Fibroblast of lung (primary cell): ENCODE measurements at regions not wholly inside any gene's neighbourhood (a gene's known extent, or its start where the extent isn't known, plus 50 kb on each side); places are given as distances from the start of the nearest gene placed in this dataset.

Experiments
- DNase-seq, 2 donors: peaks; one replicate each; pipeline versions ENCODE4 v3.0.0 to v3.0.0-alpha.2; 2010; ENCODE audit warnings: low read depth in 2 of 2
- H2AFZ ChIP-seq: 2 replicates; pipeline ENCODE4 v1.5.1; 2012; ENCODE audit warnings: low read length, control low read depth, inconsistent platforms
- H3K27ac ChIP-seq: 2 replicates; pipeline ENCODE4 v1.5.1; 2011; ENCODE audit warnings: low read length, control low read depth; ENCODE audit not compliant: insufficient read depth
- H3K27me3 ChIP-seq: 2 replicates; pipeline ENCODE4 v1.5.1; 2011; ENCODE audit warnings: mild to moderate bottlenecking, low read length; ENCODE audit not compliant: control insufficient read depth, insufficient read depth
- H3K36me3 ChIP-seq: 2 replicates; pipeline ENCODE4 v1.5.1; 2011; ENCODE audit warnings: low read length; ENCODE audit not compliant: control insufficient read depth, insufficient read depth
- H3K4me1 ChIP-seq: 2 replicates; pipeline ENCODE4 v1.5.1; 2011; ENCODE audit warnings: low read length; ENCODE audit not compliant: control insufficient read depth, insufficient read depth; ENCODE audit errors: extremely low read depth
- H3K4me2 ChIP-seq: 2 replicates; pipeline ENCODE4 v1.5.1; 2011; ENCODE audit warnings: low read length, control low read depth; ENCODE audit not compliant: insufficient read depth; ENCODE audit errors: extremely low read depth
- H3K4me3 ChIP-seq, 4 experiments: fragments of 200-600 bp in 1 of 4; sonication (generic) in 1 of 4; replicated peaks in 1 of 4; 2 replicates each; pipeline ENCODE4 v1.5.1; 2011 to 2016; ENCODE audit warnings: low read length in 4 of 4, low read depth in 3 of 4, mild to moderate bottlenecking in 3 of 4, control low read depth in 2 of 4, inconsistent platforms in 1 of 4, mixed read lengths in 1 of 4; ENCODE audit not compliant: insufficient read depth in 1 of 4; ENCODE audit errors: control extremely low read depth in 1 of 4
- H3K79me2 ChIP-seq: 2 replicates; pipeline ENCODE4 v1.5.1; 2012; ENCODE audit warnings: mild to moderate bottlenecking, low read length, inconsistent platforms; ENCODE audit not compliant: control insufficient read depth, insufficient read depth
- H3K9ac ChIP-seq: 2 replicates; pipeline ENCODE4 v1.5.1; 2011; ENCODE audit warnings: mild to moderate bottlenecking, low read length, control low read depth; ENCODE audit not compliant: insufficient read depth
- H3K9me3 ChIP-seq: 2 replicates; pipeline ENCODE4 v1.5.1; 2012; ENCODE audit warnings: low read depth, low read length; ENCODE audit not compliant: control insufficient read depth, insufficient read depth
- H4K20me1 ChIP-seq: 2 replicates; pipeline ENCODE4 v1.5.1; 2011; ENCODE audit warnings: low read length; ENCODE audit not compliant: control insufficient read depth, insufficient read depth; ENCODE audit errors: extremely low read depth
- EZH2 ChIP-seq: IDR thresholded peaks from 2 replicates; pipeline ENCODE4 v1.5.1; 2012; ENCODE audit warnings: low read length, control low read depth, mild to moderate bottlenecking; ENCODE audit errors: missing control alignments
- TF ChIP-seq, protein P1 (sequence below), 2 donors: IDR thresholded peaks in 1 of 2; conservative IDR thresholded peaks in 1 of 2; 1 replicate in 1 of 2; 2 replicates in 1 of 2; pipeline ENCODE4 v1.5.1; 2011 to 2012; ENCODE audit warnings: low read length in 2 of 2, control low read depth in 1 of 2, inconsistent platforms in 1 of 2, low read depth in 1 of 2, mild to moderate bottlenecking in 1 of 2

DNA sequence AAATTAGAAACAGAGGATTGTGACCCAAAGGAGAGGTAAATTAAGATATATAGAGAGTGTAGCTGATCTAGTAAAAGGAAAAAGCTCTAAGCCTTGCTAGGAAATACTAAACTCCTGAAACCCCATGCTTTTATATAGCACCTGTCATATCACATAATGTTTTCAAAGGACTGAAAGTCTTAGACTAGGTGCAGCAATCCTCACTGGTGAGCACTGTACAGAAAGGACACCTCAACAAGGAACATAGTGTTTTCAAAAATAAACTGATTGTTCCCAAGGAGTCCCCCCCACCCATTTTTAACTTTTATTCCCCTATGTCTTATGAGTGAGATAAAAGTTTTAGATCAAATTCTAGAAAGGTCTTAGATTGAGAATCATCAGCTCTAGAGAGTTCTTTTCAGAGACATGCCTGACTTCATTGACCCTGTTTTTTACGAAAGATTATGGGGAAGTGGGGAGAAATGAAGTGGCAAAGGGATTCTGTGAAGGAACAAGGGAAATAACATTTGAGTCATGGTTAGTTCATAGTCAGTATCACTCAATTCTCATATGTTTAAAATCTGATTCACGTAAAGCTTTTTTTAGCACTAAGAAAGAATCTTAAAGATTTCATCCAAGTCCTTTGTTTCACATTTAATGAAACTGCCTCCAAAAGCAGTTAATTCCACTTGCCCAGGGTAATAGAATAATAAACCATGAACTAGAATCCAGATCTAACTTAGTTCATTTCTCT is 166.4 kb downstream of the CYB561 start:
- no peak overlapping the region for H2AFZ ChIP-seq
- peak; percentile 74 to 81 for DNase-seq

DNA sequence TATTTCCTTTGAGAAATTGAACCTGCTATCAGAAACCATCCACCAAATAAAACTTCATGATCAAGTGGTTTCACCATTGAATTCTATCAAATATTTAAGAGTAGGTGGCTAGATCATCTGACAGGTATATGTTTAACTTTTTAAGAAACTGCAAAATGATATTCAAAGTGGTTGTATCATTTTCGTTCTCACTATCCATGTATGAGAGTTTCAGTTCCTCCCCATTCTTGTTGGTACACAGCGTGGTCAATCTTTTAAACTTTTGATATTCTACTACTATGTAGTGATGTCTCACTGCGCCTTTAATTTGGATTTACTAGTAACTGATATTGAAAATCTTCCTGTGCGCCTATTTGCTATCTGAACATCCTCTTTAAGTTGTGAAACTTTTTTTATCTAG is 163.7 kb downstream of the CYB561 start:
- no peaks in the 10 kb centered on the region for H3K79me2 ChIP-seq
- TF ChIP-seq, protein P1, sequence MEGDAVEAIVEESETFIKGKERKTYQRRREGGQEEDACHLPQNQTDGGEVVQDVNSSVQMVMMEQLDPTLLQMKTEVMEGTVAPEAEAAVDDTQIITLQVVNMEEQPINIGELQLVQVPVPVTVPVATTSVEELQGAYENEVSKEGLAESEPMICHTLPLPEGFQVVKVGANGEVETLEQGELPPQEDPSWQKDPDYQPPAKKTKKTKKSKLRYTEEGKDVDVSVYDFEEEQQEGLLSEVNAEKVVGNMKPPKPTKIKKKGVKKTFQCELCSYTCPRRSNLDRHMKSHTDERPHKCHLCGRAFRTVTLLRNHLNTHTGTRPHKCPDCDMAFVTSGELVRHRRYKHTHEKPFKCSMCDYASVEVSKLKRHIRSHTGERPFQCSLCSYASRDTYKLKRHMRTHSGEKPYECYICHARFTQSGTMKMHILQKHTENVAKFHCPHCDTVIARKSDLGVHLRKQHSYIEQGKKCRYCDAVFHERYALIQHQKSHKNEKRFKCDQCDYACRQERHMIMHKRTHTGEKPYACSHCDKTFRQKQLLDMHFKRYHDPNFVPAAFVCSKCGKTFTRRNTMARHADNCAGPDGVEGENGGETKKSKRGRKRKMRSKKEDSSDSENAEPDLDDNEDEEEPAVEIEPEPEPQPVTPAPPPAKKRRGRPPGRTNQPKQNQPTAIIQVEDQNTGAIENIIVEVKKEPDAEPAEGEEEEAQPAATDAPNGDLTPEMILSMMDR (conservative IDR thresholded peaks at IDR 0.05 in 1 of 2, IDR thresholded peaks at IDR 0.05 in 1 of 2; ENCODE audit: low read depth in 1 of 2, low read length in 2 of 2) = no peak
- H3K4me1 ChIP-seq = peaks cover 14% of the 10 kb centered on the region
- H3K27ac ChIP-seq = no peak overlapping the region
- H2AFZ ChIP-seq = no peak overlapping the region
- no peaks in the 10 kb centered on the region for H3K27me3 ChIP-seq
- no peaks in the 10 kb centered on the region for H3K9me3 ChIP-seq
- no peak overlapping the region for H3K4me3 ChIP-seq
- H4K20me1 ChIP-seq = no peaks in the 10 kb centered on the region
- no peak for DNase-seq
- no peak overlapping the region for H3K4me2 ChIP-seq
- no peak overlapping the region for H3K9ac ChIP-seq
- H3K36me3 ChIP-seq = no peaks in the 10 kb centered on the region

More for the DNA sequence above, 166.4 kb downstream of the CYB561 start:
- Histone ChIP-seq H3K9me3 (no peaks in the 10 kb centered on the region), H4K20me1 (no peaks in the 10 kb centered on the region), H3K27me3 (no peaks in the 10 kb centered on the region), H3K9ac (peak overlapping the region; percentile 35), H3K27ac (peak overlapping the region; percentile 82), H3K4me2 (peak overlapping the region; percentile 17), H3K4me1 (peaks cover 21% of the 10 kb centered on the region), H3K4me3 (peak overlapping the region in 1 of 4 experiments; percentile 24), H3K36me3 (no peaks in the 10 kb centered on the region), H3K79me2 (no peaks in the 10 kb centered on the region)
- TF ChIP-seq EZH2 = no peak
- TF ChIP-seq, protein P1 (conservative IDR thresholded peaks at IDR 0.05 in 1 of 2, IDR thresholded peaks at IDR 0.05 in 1 of 2; ENCODE audit: low read depth in 1 of 2, low read length in 2 of 2) = no peak

DNA sequence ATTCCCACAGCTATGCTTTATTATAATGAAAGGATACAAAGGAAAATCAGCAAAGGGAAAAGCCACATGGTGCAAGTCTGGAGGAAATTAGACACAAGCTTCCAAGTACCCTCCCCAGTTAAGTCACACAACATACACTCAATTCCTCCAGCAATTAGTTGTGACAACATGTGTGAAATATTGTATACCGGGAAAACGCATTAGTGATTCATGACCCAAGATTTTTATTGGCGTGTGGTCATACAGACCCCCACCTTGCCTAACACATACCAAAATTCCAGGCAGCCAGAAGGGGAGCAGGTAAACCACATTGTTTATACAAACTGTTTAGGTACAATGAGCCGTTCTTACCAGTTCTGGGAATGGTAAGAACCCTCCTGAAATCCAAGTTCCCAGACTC is 160.6 kb downstream of the CYB561 start:
- DNase-seq = peak in 1 of 2 donors; percentile 80
- H3K4me3 ChIP-seq = no peak overlapping the region
- H3K27me3 ChIP-seq = no peaks in the 10 kb centered on the region
- H3K4me2 ChIP-seq = no peak overlapping the region
- no peak overlapping the region for H3K27ac ChIP-seq
- no peaks in the 10 kb centered on the region for H3K36me3 ChIP-seq
- no peak overlapping the region for H3K9ac ChIP-seq
- peaks cover 5% of the 10 kb centered on the region for H3K4me1 ChIP-seq
- no peak for TF ChIP-seq EZH2
- TF ChIP-seq, protein P1 (conservative IDR thresholded peaks at IDR 0.05 in 1 of 2, IDR thresholded peaks at IDR 0.05 in 1 of 2; ENCODE audit: low read depth in 1 of 2, low read length in 2 of 2) = no peak
- no peaks in the 10 kb centered on the region for H3K79me2 ChIP-seq
- no peaks in the 10 kb centered on the region for H3K9me3 ChIP-seq
- H2AFZ ChIP-seq = no peak overlapping the region
- H4K20me1 ChIP-seq = no peaks in the 10 kb centered on the region
